Psoas muscle (tissue), 7 donors: ENCODE measurements at regions not wholly inside any gene's neighbourhood (a gene's known extent, or its start where the extent isn't known, plus 50 kb on each side); places are given as distances from the start of the nearest gene placed in this dataset.

Experiments
- ATAC-seq, 4 donors: fragments of 200-7000 bp; cut with Tn5 transposase; one replicate each; pipeline ENCODE4 v1.9.1; 2020; ENCODE audit warnings: moderate library complexity in 3 of 4, mild to moderate bottlenecking in 2 of 4
- DNase-seq, 2 donors: peaks; one replicate each; pipeline ENCODE4 v3.0.0-alpha.2; 2020
- H3K27ac ChIP-seq: fragments of 200-600 bp; one replicate; pipeline ENCODE4 v1.8.0; 2022
- H3K27me3 ChIP-seq, 3 donors: fragments of 200-600 bp in 1 of 3; one replicate each; pipeline versions ENCODE4 v1.6.1 to v1.8.0; 2013 to 2022; ENCODE audit warnings: low read length in 2 of 3, mild to moderate bottlenecking in 2 of 3, moderate library complexity in 1 of 3; ENCODE audit not compliant: insufficient read depth in 3 of 3
- H3K36me3 ChIP-seq, 2 donors: fragments of 200-600 bp in 1 of 2; one replicate each; pipeline versions ENCODE4 v1.6.1 to v1.8.0; 2013 to 2022; ENCODE audit warnings: low read depth in 1 of 2, mild to moderate bottlenecking in 1 of 2, moderate library complexity in 1 of 2; ENCODE audit not compliant: insufficient read depth in 1 of 2
- H3K4me1 ChIP-seq: fragments of 200-600 bp; one replicate; pipeline ENCODE4 v1.8.0; 2022
- H3K4me3 ChIP-seq: fragments of 200-600 bp; one replicate; pipeline ENCODE4 v1.8.0; 2022; ENCODE audit warnings: mild to moderate bottlenecking
- H3K9me3 ChIP-seq: fragments of 200-600 bp; one replicate; pipeline ENCODE4 v1.8.0; 2022
- WGBS, 3 donors: extraction: QIAGEN DNeasy Blood & Tissue Kit; methylation state at CpG; one replicate each; pipeline versions ENCODE4 v1.1.6 to v1.1.7; 2013; 5-methylcytosine and 5-hydroxymethylcytosine counted together
- intact Hi-C, 2 donors: fragments of 100-400 bp; cut with DNase I; formaldehyde crosslinking; loops; one replicate each; pipeline versions ENCODE4 v1.11.0 to v1.14.2; 2022
- TF ChIP-seq, protein P1 (sequence below): fragments of 200-600 bp; IDR thresholded peaks from one replicate; pipeline ENCODE4 v1.8.0; 2022; ENCODE audit warnings: antibody characterized with exemption
- donor health status: healthy with polysubstance abuse.
- donor health status: DM: no; HTN: no; CAD: no; lungs with moderate emphysema.
- donor health status: Bipolar disorder and iron deficiency.
- donor health status: healthy.
- donor health status: DM: yes; HTN: yes; CAD: no.
- donor health status: DM: no; HTN: no; CAD: no.
- donor health status: DM: yes; HTN: yes; CAD: no.

GRCh38 chr17:71528210-71528609 lies 592.6 kb upstream of the SOX9 start:
- intact Hi-C loops: no loop called here
- Histone ChIP-seq H3K4me1 (no peaks in the 10 kb centered on the region), H3K36me3 (no peaks in the 10 kb centered on the region), H3K27ac (no peak overlapping the region), H3K9me3 (no peaks in the 10 kb centered on the region), H3K4me3 (no peak overlapping the region), H3K27me3 (no peaks in the 10 kb centered on the region)
- DNase-seq (no peak), ATAC-seq (no peak)
- TF ChIP-seq, protein P1, sequence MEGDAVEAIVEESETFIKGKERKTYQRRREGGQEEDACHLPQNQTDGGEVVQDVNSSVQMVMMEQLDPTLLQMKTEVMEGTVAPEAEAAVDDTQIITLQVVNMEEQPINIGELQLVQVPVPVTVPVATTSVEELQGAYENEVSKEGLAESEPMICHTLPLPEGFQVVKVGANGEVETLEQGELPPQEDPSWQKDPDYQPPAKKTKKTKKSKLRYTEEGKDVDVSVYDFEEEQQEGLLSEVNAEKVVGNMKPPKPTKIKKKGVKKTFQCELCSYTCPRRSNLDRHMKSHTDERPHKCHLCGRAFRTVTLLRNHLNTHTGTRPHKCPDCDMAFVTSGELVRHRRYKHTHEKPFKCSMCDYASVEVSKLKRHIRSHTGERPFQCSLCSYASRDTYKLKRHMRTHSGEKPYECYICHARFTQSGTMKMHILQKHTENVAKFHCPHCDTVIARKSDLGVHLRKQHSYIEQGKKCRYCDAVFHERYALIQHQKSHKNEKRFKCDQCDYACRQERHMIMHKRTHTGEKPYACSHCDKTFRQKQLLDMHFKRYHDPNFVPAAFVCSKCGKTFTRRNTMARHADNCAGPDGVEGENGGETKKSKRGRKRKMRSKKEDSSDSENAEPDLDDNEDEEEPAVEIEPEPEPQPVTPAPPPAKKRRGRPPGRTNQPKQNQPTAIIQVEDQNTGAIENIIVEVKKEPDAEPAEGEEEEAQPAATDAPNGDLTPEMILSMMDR: no peak

GRCh38 chr17:71530248-71530647 lies 590.6 kb upstream of the SOX9 start:
- ATAC-seq (peak in 1 of 4 donors; percentile 28), DNase-seq (no peak)
- Histone ChIP-seq H3K27me3 (no peaks in the 10 kb centered on the region), H3K27ac (no peak overlapping the region), H3K9me3 (no peaks in the 10 kb centered on the region), H3K36me3 (no peaks in the 10 kb centered on the region), H3K4me1 (no peaks in the 10 kb centered on the region), H3K4me3 (no peak overlapping the region)
- WGBS, 3 donors: 57 to 76% (median 60%) methylated on average over 2 of the region's 2 CpGs
- intact Hi-C loops: no loop called here
- TF ChIP-seq, protein P1: no peak

- WGBS, 3 donors: 64 to 76% (median 75%) methylated on average over 3 of the region's 3 CpGs
- no peaks in the 10 kb centered on the region for H3K27me3 ChIP-seq
- ATAC-seq: no peak
- no peaks in the 10 kb centered on the region for H3K36me3 ChIP-seq
- TF ChIP-seq, protein P1: no peak
- no peaks in the 10 kb centered on the region for H3K4me1 ChIP-seq
- no peak overlapping the region for H3K27ac ChIP-seq
- H3K4me3 ChIP-seq: no peak overlapping the region
- H3K9me3 ChIP-seq: no peaks in the 10 kb centered on the region
- DNase-seq: no peak
- intact Hi-C loops: no loop called here
These were observed 585.5 kb upstream of the SOX9 start for GRCh38 chr17:71535321-71535720.

DNA sequence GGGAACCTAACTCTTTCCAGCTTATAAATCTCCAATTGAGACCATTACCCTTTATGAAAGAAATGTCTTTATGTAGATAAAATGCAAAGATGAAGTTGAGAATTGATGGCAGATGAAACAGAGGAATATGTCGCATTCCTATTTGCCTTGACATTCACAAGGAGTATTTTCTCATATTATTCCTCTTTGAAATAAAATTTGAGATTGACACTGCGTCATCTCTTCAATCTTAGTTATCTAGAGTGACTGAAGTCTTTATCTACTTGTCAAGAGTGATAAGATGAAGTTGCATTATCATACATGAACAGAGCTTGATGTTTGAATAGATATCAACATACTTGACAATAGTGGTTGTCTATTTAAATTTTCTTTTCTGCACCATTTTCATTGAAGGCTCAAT lies 574.4 kb upstream of the SOX9 start:
- Histone ChIP-seq H3K4me3 (no peak overlapping the region), H3K4me1 (no peaks in the 10 kb centered on the region), H3K36me3 (no peaks in the 10 kb centered on the region), H3K27me3 (no peaks in the 10 kb centered on the region), H3K9me3 (no peaks in the 10 kb centered on the region), H3K27ac (no peak overlapping the region)
- intact Hi-C loops: no loop called here
- TF ChIP-seq, protein P1: no peak
- ATAC-seq: no peak
- no peak for DNase-seq
- 47 to 78% (median 76%) methylated on average over 2 of the region's 2 CpGs for WGBS, 3 donors

DNA sequence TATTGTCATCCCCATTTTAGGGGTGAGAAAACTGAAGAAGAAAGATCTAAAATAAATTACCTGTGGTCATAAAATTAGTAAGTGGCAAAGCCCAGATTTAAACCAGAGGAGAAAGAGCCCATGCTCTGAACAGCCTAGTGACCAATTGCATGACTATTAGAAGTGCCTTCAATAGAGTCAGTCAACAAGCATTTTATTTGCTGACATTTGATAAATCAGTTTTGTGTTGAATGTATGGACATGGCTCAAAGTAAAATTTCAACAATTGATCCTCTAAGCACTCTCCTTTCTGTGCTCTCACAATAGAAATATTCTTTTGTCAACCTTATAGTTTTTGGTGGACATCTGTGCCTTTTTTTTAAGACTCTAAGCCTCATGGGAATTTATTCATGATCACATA lies 572.9 kb upstream of the SOX9 start:
- TF ChIP-seq, protein P1: no peak
- DNase-seq: no peak
- Histone ChIP-seq H3K9me3 (no peaks in the 10 kb centered on the region), H3K36me3 (no peaks in the 10 kb centered on the region), H3K4me3 (no peak overlapping the region), H3K27me3 (no peaks in the 10 kb centered on the region), H3K4me1 (no peaks in the 10 kb centered on the region), H3K27ac (no peak overlapping the region)
- intact Hi-C loops: no loop called here
- no peak for ATAC-seq
